Loucy (cell line): ENCODE measurements at regions not wholly inside any gene's neighbourhood (a gene's known extent, or its start where the extent isn't known, plus 50 kb on each side); places are given as distances from the start of the nearest gene placed in this dataset.

Experiments
- EZH2phosphoT487 ChIP-seq: fragments of 200-600 bp; IDR thresholded peaks from 2 replicates; pipeline ENCODE4 v1.6.1; 2018; ENCODE audit warnings: antibody characterized with exemption, mild to moderate bottlenecking, moderate library complexity, borderline replicate concordance
- TF ChIP-seq, protein P1 (sequence below): fragments of 200-600 bp; sonication (generic); conservative IDR thresholded peaks from 2 replicates; pipeline ENCODE4 v1.5.1; 2014; ENCODE audit warnings: mild to moderate bottlenecking, antibody characterized with exemption, low read length

DNA sequence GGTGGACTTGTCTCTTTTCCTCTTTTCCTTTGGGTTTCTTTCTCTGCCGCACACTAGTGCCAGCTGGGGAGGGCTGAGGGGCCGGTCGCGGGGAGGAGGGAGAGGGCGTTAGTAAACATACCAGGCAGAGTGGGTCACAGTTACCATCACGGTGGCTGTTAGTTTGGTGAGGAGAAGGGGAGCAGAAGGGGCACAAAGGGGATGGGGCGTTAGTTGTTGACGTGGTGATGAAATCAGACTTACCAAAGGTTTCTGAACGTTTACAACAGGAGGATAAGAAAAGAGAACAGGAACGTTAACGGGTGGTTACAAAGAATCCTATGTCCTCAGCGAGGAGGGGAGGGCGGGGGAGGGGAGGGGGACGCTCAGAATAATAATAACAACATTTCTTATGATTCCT, 77.9 kb downstream of the PTPRS start:
- TF ChIP-seq, protein P1, sequence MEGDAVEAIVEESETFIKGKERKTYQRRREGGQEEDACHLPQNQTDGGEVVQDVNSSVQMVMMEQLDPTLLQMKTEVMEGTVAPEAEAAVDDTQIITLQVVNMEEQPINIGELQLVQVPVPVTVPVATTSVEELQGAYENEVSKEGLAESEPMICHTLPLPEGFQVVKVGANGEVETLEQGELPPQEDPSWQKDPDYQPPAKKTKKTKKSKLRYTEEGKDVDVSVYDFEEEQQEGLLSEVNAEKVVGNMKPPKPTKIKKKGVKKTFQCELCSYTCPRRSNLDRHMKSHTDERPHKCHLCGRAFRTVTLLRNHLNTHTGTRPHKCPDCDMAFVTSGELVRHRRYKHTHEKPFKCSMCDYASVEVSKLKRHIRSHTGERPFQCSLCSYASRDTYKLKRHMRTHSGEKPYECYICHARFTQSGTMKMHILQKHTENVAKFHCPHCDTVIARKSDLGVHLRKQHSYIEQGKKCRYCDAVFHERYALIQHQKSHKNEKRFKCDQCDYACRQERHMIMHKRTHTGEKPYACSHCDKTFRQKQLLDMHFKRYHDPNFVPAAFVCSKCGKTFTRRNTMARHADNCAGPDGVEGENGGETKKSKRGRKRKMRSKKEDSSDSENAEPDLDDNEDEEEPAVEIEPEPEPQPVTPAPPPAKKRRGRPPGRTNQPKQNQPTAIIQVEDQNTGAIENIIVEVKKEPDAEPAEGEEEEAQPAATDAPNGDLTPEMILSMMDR: no peak
- no peak for TF ChIP-seq EZH2phosphoT487
